Fibroblast of lung (primary cell): ENCODE measurements at regions not wholly inside any gene's neighbourhood (a gene's known extent, or its start where the extent isn't known, plus 50 kb on each side); places are given as distances from the start of the nearest gene placed in this dataset.

Source experiments
- DNase-seq, 2 donors: peaks; one replicate each; pipeline versions ENCODE4 v3.0.0 to v3.0.0-alpha.2; 2010; ENCODE audit warnings: low read depth in 2 of 2
- H2AFZ ChIP-seq: 2 replicates; pipeline ENCODE4 v1.5.1; 2012; ENCODE audit warnings: low read length, control low read depth, inconsistent platforms
- H3K27ac ChIP-seq: 2 replicates; pipeline ENCODE4 v1.5.1; 2011; ENCODE audit warnings: low read length, control low read depth; ENCODE audit not compliant: insufficient read depth
- H3K27me3 ChIP-seq: 2 replicates; pipeline ENCODE4 v1.5.1; 2011; ENCODE audit warnings: mild to moderate bottlenecking, low read length; ENCODE audit not compliant: control insufficient read depth, insufficient read depth
- H3K36me3 ChIP-seq: 2 replicates; pipeline ENCODE4 v1.5.1; 2011; ENCODE audit warnings: low read length; ENCODE audit not compliant: control insufficient read depth, insufficient read depth
- H3K4me1 ChIP-seq: 2 replicates; pipeline ENCODE4 v1.5.1; 2011; ENCODE audit warnings: low read length; ENCODE audit not compliant: control insufficient read depth, insufficient read depth; ENCODE audit errors: extremely low read depth
- H3K4me2 ChIP-seq: 2 replicates; pipeline ENCODE4 v1.5.1; 2011; ENCODE audit warnings: low read length, control low read depth; ENCODE audit not compliant: insufficient read depth; ENCODE audit errors: extremely low read depth
- H3K4me3 ChIP-seq, 4 experiments: fragments of 200-600 bp in 1 of 4; sonication (generic) in 1 of 4; replicated peaks in 1 of 4; 2 replicates each; pipeline ENCODE4 v1.5.1; 2011 to 2016; ENCODE audit warnings: low read length in 4 of 4, low read depth in 3 of 4, mild to moderate bottlenecking in 3 of 4, control low read depth in 2 of 4, inconsistent platforms in 1 of 4, mixed read lengths in 1 of 4; ENCODE audit not compliant: insufficient read depth in 1 of 4; ENCODE audit errors: control extremely low read depth in 1 of 4
- H3K79me2 ChIP-seq: 2 replicates; pipeline ENCODE4 v1.5.1; 2012; ENCODE audit warnings: mild to moderate bottlenecking, low read length, inconsistent platforms; ENCODE audit not compliant: control insufficient read depth, insufficient read depth
- H3K9ac ChIP-seq: 2 replicates; pipeline ENCODE4 v1.5.1; 2011; ENCODE audit warnings: mild to moderate bottlenecking, low read length, control low read depth; ENCODE audit not compliant: insufficient read depth
- H3K9me3 ChIP-seq: 2 replicates; pipeline ENCODE4 v1.5.1; 2012; ENCODE audit warnings: low read depth, low read length; ENCODE audit not compliant: control insufficient read depth, insufficient read depth
- H4K20me1 ChIP-seq: 2 replicates; pipeline ENCODE4 v1.5.1; 2011; ENCODE audit warnings: low read length; ENCODE audit not compliant: control insufficient read depth, insufficient read depth; ENCODE audit errors: extremely low read depth
- CTCF ChIP-seq, 2 donors: IDR thresholded peaks in 1 of 2; conservative IDR thresholded peaks in 1 of 2; 1 replicate in 1 of 2; 2 replicates in 1 of 2; pipeline ENCODE4 v1.5.1; 2011 to 2012; ENCODE audit warnings: low read length in 2 of 2, control low read depth in 1 of 2, inconsistent platforms in 1 of 2, low read depth in 1 of 2, mild to moderate bottlenecking in 1 of 2
- EZH2 ChIP-seq: IDR thresholded peaks from 2 replicates; pipeline ENCODE4 v1.5.1; 2012; ENCODE audit warnings: low read length, control low read depth, mild to moderate bottlenecking; ENCODE audit errors: missing control alignments

- H2AFZ ChIP-seq = no peak overlapping the region
- H3K4me1 ChIP-seq = no peaks in the 10 kb centered on the region
- no peak for DNase-seq
- H3K36me3 ChIP-seq = no peaks in the 10 kb centered on the region
- TF ChIP-seq EZH2 = no peak
- TF ChIP-seq CTCF (conservative IDR thresholded peaks at IDR 0.05 in 1 of 2, IDR thresholded peaks at IDR 0.05 in 1 of 2; ENCODE audit: low read depth in 1 of 2, low read length in 2 of 2) = no peak
- H4K20me1 ChIP-seq = no peaks in the 10 kb centered on the region
- no peak overlapping the region for H3K9ac ChIP-seq
- no peak overlapping the region for H3K27ac ChIP-seq
- H3K4me3 ChIP-seq = no peak overlapping the region
- H3K9me3 ChIP-seq = no peaks in the 10 kb centered on the region
- H3K79me2 ChIP-seq = no peaks in the 10 kb centered on the region
- H3K4me2 ChIP-seq = no peak overlapping the region
- H3K27me3 ChIP-seq = no peaks in the 10 kb centered on the region
Observed at GRCh38 chr11:127202105-127202504, 201.5 kb upstream of the KIRREL3 start.

- Histone ChIP-seq H2AFZ (no peak overlapping the region), H3K4me1 (no peaks in the 10 kb centered on the region), H3K9me3 (no peaks in the 10 kb centered on the region), H3K79me2 (no peaks in the 10 kb centered on the region), H3K4me3 (no peak overlapping the region), H3K9ac (no peak overlapping the region), H3K27me3 (no peaks in the 10 kb centered on the region), H3K4me2 (no peak overlapping the region), H3K27ac (no peak overlapping the region), H3K36me3 (no peaks in the 10 kb centered on the region), H4K20me1 (no peaks in the 10 kb centered on the region)
- no peak for DNase-seq
- TF ChIP-seq EZH2 = no peak
- TF ChIP-seq CTCF (conservative IDR thresholded peaks at IDR 0.05 in 1 of 2, IDR thresholded peaks at IDR 0.05 in 1 of 2; ENCODE audit: low read depth in 1 of 2, low read length in 2 of 2) = no peak
Observed at GRCh38 chr11:127199306-127199801, 198.8 kb upstream of the KIRREL3 start.

GRCh38 chr11:127195501-127196120 lies 195.0 kb upstream of the KIRREL3 start:
- H3K36me3 ChIP-seq = no peaks in the 10 kb centered on the region
- H2AFZ ChIP-seq = no peak overlapping the region
- no peak overlapping the region for H3K9ac ChIP-seq
- H4K20me1 ChIP-seq = no peaks in the 10 kb centered on the region
- H3K9me3 ChIP-seq = no peaks in the 10 kb centered on the region
- H3K27ac ChIP-seq = no peak overlapping the region
- H3K4me1 ChIP-seq = no peaks in the 10 kb centered on the region
- no peak for DNase-seq
- no peaks in the 10 kb centered on the region for H3K79me2 ChIP-seq
- H3K4me3 ChIP-seq = no peak overlapping the region
- no peaks in the 10 kb centered on the region for H3K27me3 ChIP-seq
- no peak overlapping the region for H3K4me2 ChIP-seq
- TF ChIP-seq CTCF (conservative IDR thresholded peaks at IDR 0.05 in 1 of 2, IDR thresholded peaks at IDR 0.05 in 1 of 2; ENCODE audit: low read depth in 1 of 2, low read length in 2 of 2) (no peak), EZH2 (no peak)
